ENCODE measurements at regions not wholly inside any gene's neighbourhood (a gene's known extent, or its start where the extent isn't known, plus 50 kb on each side); places are given as distances from the start of the nearest gene placed in this dataset.

DNA sequence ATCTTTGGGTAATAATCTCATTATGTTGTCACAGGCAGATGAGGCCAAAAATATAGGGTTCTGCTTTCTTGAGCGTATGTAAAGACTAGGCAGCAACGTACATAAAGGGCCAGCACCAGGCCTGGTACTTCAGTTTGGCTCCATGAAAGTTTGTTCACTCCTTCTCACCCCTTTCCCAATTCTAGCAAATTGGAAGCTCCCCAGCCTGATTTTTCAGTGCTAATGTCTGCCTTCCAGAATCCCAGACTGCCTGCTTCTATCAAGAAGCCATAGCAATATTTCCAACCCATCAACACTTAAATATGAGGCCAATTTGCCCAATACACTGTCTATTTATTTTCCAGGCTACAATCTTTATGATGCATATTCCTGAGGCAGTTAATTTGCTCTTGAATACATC is 93.4 kb upstream of the PTPRT start:
- TF ChIP-seq, protein P1, sequence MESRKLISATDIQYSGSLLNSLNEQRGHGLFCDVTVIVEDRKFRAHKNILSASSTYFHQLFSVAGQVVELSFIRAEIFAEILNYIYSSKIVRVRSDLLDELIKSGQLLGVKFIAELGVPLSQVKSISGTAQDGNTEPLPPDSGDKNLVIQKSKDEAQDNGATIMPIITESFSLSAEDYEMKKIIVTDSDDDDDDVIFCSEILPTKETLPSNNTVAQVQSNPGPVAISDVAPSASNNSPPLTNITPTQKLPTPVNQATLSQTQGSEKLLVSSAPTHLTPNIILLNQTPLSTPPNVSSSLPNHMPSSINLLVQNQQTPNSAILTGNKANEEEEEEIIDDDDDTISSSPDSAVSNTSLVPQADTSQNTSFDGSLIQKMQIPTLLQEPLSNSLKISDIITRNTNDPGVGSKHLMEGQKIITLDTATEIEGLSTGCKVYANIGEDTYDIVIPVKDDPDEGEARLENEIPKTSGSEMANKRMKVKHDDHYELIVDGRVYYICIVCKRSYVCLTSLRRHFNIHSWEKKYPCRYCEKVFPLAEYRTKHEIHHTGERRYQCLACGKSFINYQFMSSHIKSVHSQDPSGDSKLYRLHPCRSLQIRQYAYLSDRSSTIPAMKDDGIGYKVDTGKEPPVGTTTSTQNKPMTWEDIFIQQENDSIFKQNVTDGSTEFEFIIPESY (IDR thresholded peaks at IDR 0.05): no peak
- no peak for TF ChIP-seq TAF1 (conservative IDR thresholded peaks at IDR 0.05)
- TF ChIP-seq, protein P2, sequence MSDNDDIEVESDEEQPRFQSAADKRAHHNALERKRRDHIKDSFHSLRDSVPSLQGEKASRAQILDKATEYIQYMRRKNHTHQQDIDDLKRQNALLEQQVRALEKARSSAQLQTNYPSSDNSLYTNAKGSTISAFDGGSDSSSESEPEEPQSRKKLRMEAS (IDR thresholded peaks at IDR 0.05): no peak
- TF ChIP-seq, protein P3, sequence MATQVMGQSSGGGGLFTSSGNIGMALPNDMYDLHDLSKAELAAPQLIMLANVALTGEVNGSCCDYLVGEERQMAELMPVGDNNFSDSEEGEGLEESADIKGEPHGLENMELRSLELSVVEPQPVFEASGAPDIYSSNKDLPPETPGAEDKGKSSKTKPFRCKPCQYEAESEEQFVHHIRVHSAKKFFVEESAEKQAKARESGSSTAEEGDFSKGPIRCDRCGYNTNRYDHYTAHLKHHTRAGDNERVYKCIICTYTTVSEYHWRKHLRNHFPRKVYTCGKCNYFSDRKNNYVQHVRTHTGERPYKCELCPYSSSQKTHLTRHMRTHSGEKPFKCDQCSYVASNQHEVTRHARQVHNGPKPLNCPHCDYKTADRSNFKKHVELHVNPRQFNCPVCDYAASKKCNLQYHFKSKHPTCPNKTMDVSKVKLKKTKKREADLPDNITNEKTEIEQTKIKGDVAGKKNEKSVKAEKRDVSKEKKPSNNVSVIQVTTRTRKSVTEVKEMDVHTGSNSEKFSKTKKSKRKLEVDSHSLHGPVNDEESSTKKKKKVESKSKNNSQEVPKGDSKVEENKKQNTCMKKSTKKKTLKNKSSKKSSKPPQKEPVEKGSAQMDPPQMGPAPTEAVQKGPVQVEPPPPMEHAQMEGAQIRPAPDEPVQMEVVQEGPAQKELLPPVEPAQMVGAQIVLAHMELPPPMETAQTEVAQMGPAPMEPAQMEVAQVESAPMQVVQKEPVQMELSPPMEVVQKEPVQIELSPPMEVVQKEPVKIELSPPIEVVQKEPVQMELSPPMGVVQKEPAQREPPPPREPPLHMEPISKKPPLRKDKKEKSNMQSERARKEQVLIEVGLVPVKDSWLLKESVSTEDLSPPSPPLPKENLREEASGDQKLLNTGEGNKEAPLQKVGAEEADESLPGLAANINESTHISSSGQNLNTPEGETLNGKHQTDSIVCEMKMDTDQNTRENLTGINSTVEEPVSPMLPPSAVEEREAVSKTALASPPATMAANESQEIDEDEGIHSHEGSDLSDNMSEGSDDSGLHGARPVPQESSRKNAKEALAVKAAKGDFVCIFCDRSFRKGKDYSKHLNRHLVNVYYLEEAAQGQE (IDR thresholded peaks at IDR 0.05): no peak
- no peak for TF ChIP-seq RAD21 (IDR thresholded peaks at IDR 0.05)
- no peak for TF ChIP-seq FOXA2 (IDR thresholded peaks at IDR 0.05)
- TF ChIP-seq RXRA (IDR thresholded peaks at IDR 0.05): no peak
- TF ChIP-seq, protein P4, sequence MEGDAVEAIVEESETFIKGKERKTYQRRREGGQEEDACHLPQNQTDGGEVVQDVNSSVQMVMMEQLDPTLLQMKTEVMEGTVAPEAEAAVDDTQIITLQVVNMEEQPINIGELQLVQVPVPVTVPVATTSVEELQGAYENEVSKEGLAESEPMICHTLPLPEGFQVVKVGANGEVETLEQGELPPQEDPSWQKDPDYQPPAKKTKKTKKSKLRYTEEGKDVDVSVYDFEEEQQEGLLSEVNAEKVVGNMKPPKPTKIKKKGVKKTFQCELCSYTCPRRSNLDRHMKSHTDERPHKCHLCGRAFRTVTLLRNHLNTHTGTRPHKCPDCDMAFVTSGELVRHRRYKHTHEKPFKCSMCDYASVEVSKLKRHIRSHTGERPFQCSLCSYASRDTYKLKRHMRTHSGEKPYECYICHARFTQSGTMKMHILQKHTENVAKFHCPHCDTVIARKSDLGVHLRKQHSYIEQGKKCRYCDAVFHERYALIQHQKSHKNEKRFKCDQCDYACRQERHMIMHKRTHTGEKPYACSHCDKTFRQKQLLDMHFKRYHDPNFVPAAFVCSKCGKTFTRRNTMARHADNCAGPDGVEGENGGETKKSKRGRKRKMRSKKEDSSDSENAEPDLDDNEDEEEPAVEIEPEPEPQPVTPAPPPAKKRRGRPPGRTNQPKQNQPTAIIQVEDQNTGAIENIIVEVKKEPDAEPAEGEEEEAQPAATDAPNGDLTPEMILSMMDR (IDR thresholded peaks at IDR 0.05; ENCODE audit: low read depth, low read length, missing input control): no peak
- TF ChIP-seq, protein P5, sequence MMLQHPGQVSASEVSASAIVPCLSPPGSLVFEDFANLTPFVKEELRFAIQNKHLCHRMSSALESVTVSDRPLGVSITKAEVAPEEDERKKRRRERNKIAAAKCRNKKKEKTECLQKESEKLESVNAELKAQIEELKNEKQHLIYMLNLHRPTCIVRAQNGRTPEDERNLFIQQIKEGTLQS (IDR thresholded peaks at IDR 0.05): no peak
- no peak for TF ChIP-seq SP1 (IDR thresholded peaks at IDR 0.05)
- TF ChIP-seq FOXA1 (IDR thresholded peaks at IDR 0.05): no peak
- no peak for TF ChIP-seq GABPA (IDR thresholded peaks at IDR 0.05 in 1 of 2, conservative IDR thresholded peaks at IDR 0.05 in 1 of 2)
- TF ChIP-seq EGR1 (IDR thresholded peaks at IDR 0.05; ENCODE audit: low read depth in 2 of 2): no peak
- TF ChIP-seq HNF4G (IDR thresholded peaks at IDR 0.05): no peak
- TF ChIP-seq NR2F2 (IDR thresholded peaks at IDR 0.05): no peak
- no peaks in the 10 kb centered on the region for H3K9me3 ChIP-seq (ENCODE audit: control insufficient read depth in 4 of 4, low read length in 3 of 4)
- no peaks in the 10 kb centered on the region for H3K36me3 ChIP-seq (ENCODE audit: control insufficient read depth in 4 of 4, insufficient read depth in 3 of 4, low read depth in 1 of 4, low read length in 3 of 4)
- H3K4me1 ChIP-seq (ENCODE audit: control insufficient read depth in 4 of 4, insufficient read depth in 4 of 4, low read length in 3 of 4): no peaks in the 10 kb centered on the region
- WGBS: 84% methylated on average over 2 of the region's 2 CpGs
- no peak for DNase-seq (ENCODE audit: low spot score)
- no peak overlapping the region for H3K27ac ChIP-seq (ENCODE audit: low read depth in 1 of 2, low read length in 2 of 2)
- H3K9ac ChIP-seq (ENCODE audit: low read depth in 1 of 2, low read length in 2 of 2): no peak overlapping the region
- H3K27me3 ChIP-seq (ENCODE audit: control insufficient read depth in 4 of 4, insufficient read depth in 4 of 4, low read length in 3 of 4): peaks cover 0 to 7% (median 1%) of the 10 kb centered on the region in 4 donors
- no peak overlapping the region for H3K4me3 ChIP-seq (ENCODE audit: low read depth in 1 of 3, low read length in 3 of 3)

DNA sequence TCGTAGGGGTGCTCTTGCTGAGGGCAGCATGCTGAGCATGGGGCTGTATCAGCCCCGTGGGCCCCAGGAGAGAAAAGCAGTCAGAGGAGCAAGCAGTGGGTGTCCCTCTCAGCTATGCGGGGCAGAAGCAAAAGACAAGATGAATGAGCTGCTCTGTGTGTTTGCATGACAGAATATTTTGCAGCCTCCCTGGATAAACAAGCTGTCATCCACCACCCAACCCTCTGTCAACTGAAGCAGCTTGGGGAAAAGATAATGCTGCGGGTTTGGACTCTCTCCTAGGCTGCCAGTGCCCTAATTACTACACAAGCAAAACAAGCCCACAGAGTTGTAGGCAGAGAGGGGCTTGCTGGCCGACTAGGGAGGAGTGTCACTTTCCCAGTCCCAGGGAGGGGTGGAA is 82.3 kb upstream of the PTPRT start:
- DNase-seq (ENCODE audit: low spot score): no peak
- 33% methylated on average over 5 of the region's 5 CpGs for WGBS
- no peak overlapping the region for H3K27ac ChIP-seq (ENCODE audit: low read depth in 1 of 2, low read length in 2 of 2)
- no peaks in the 10 kb centered on the region for H3K36me3 ChIP-seq (ENCODE audit: control insufficient read depth in 4 of 4, insufficient read depth in 3 of 4, low read depth in 1 of 4, low read length in 3 of 4)
- H3K4me3 ChIP-seq (ENCODE audit: low read depth in 1 of 3, low read length in 3 of 3): no peak overlapping the region
- no peaks in the 10 kb centered on the region for H3K4me1 ChIP-seq (ENCODE audit: control insufficient read depth in 4 of 4, insufficient read depth in 4 of 4, low read length in 3 of 4)
- H3K27me3 ChIP-seq (ENCODE audit: control insufficient read depth in 4 of 4, insufficient read depth in 4 of 4, low read length in 3 of 4): no peaks in the 10 kb centered on the region
- H3K9ac ChIP-seq (ENCODE audit: low read depth in 1 of 2, low read length in 2 of 2): no peak overlapping the region
- peaks cover 0 to 4% (median 0%) of the 10 kb centered on the region in 4 donors for H3K9me3 ChIP-seq (ENCODE audit: control insufficient read depth in 4 of 4, low read length in 3 of 4)
- no peak for TF ChIP-seq HNF4G (IDR thresholded peaks at IDR 0.05)
- no peak for TF ChIP-seq EGR1 (IDR thresholded peaks at IDR 0.05; ENCODE audit: low read depth in 2 of 2)
- TF ChIP-seq FOXA2 (IDR thresholded peaks at IDR 0.05): no peak
- TF ChIP-seq, protein P3 (IDR thresholded peaks at IDR 0.05): no peak
- TF ChIP-seq, protein P1 (IDR thresholded peaks at IDR 0.05): no peak
- TF ChIP-seq, protein P5 (IDR thresholded peaks at IDR 0.05): no peak
- no peak for TF ChIP-seq RAD21 (IDR thresholded peaks at IDR 0.05)
- TF ChIP-seq HNF4A (conservative IDR thresholded peaks at IDR 0.05): no peak
- TF ChIP-seq TAF1 (conservative IDR thresholded peaks at IDR 0.05): no peak
- no peak for TF ChIP-seq FOXA1 (IDR thresholded peaks at IDR 0.05)
